ENCODE measurements at regions not wholly inside any gene's neighbourhood (a gene's known extent, or its start where the extent isn't known, plus 50 kb on each side); places are given as distances from the start of the nearest gene placed in this dataset.

- no TSS peak for BruUV-seq (replicated peaks)
- WGBS (ENCODE audit: low lambda C conversion rate): 0% methylated on average over 1 of the region's 2 CpGs
- Histone ChIP-seq H2AFZ (ENCODE audit: low read length) (no peak overlapping the region), H3K4me1 (ENCODE audit: insufficient read depth, low read length) (no peaks in the 10 kb centered on the region), H3K36me3 (replicated peaks in 1 of 2; ENCODE audit: control insufficient read depth in 1 of 2, insufficient read depth in 2 of 2, low read length in 2 of 2) (no peaks in the 10 kb centered on the region), H3K27ac (ENCODE audit: extremely low read length, insufficient read depth, low read length) (no peak overlapping the region), H3K9ac (ENCODE audit: insufficient read depth, low read depth, low read length) (no peak overlapping the region), H4K20me1 (ENCODE audit: insufficient read depth, low read length) (no peaks in the 10 kb centered on the region), H3K4me2 (ENCODE audit: low read depth, low read length) (no peak overlapping the region), H3K4me3 (replicated peaks in 1 of 3; ENCODE audit: insufficient read depth in 1 of 3, low read depth in 2 of 3, low read length in 3 of 3) (no peak overlapping the region), H3K79me2 (ENCODE audit: insufficient read depth, low read length) (no peaks in the 10 kb centered on the region), H3K27me3 (ENCODE audit: control insufficient read depth in 1 of 2, insufficient read depth in 2 of 2, low read length in 2 of 2) (no peaks in the 10 kb centered on the region), H3K9me3 (ENCODE audit: low read length) (peaks cover 94% of the 10 kb centered on the region)
- ATAC-seq: no peak
- FAIRE-seq: no peak
- intact Hi-C loops (cut with micrococcal nuclease; ENCODE audit: unreplicated experiment) (no loop called here), in situ Hi-C loops (cut with HindIII; ENCODE audit: extremely low pct_ligation_motif_present, low pct_unique_long_range_greater_than_20kb) (no loop called here)
- POLR2A ChIA-PET: no interaction called here
- DNase-seq (ENCODE audit: low spot score): no peak
- CTCF ChIA-PET (ENCODE audit: low intra/inter-chr PET ratio, low total read pairs): no interaction called here
- no peak for TF ChIP-seq ZNF770 (CRISPR knock-in tag; IDR thresholded peaks at IDR 0.05)
- TF ChIP-seq RELA (CRISPR knock-in tag; IDR thresholded peaks at IDR 0.05): no peak
- TF ChIP-seq SNAI1 (CRISPR knock-in tag; IDR thresholded peaks at IDR 0.05; ENCODE audit: borderline replicate concordance): no peak
- TF ChIP-seq RAD51 (IDR thresholded peaks at IDR 0.05; ENCODE audit: borderline replicate concordance): no peak
- no peak for TF ChIP-seq TEAD2 (CRISPR knock-in tag; IDR thresholded peaks at IDR 0.05)
- TF ChIP-seq TAF15 (IDR thresholded peaks at IDR 0.05; ENCODE audit: low read depth, low read length, poor library complexity, severe bottlenecking): no peak
- no peak for TF ChIP-seq ELK4 (CRISPR knock-in tag; IDR thresholded peaks at IDR 0.05; ENCODE audit: borderline replicate concordance)
- TF ChIP-seq NRL (CRISPR knock-in tag; IDR thresholded peaks at IDR 0.05; ENCODE audit: borderline replicate concordance): no peak
- no peak for TF ChIP-seq NFIC (IDR thresholded peaks at IDR 0.05; ENCODE audit: low read length)
- no peak for TF ChIP-seq LRRFIP1 (CRISPR knock-in tag; conservative IDR thresholded peaks at IDR 0.05)
- no peak for TF ChIP-seq E2F2 (CRISPR knock-in tag; IDR thresholded peaks at IDR 0.05; ENCODE audit: borderline replicate concordance)
- no peak for TF ChIP-seq JDP2 (CRISPR knock-in tag; IDR thresholded peaks at IDR 0.05; ENCODE audit: borderline replicate concordance)
- TF ChIP-seq HMGA1 (CRISPR knock-in tag; conservative IDR thresholded peaks at IDR 0.05): no peak
- TF ChIP-seq TBX2 (CRISPR knock-in tag; IDR thresholded peaks at IDR 0.05; ENCODE audit: borderline replicate concordance): no peak
- TF ChIP-seq ATAD3A (CRISPR knock-in tag; IDR thresholded peaks at IDR 0.05): no peak
- TF ChIP-seq FOXA3 (CRISPR knock-in tag; IDR thresholded peaks at IDR 0.05): no peak
- no peak for TF ChIP-seq ZBTB1 (CRISPR knock-in tag; IDR thresholded peaks at IDR 0.05; ENCODE audit: borderline replicate concordance)
- no peak for TF ChIP-seq NKX3-1 (CRISPR knock-in tag; IDR thresholded peaks at IDR 0.05)
- TF ChIP-seq ZNF782 (CRISPR knock-in tag; IDR thresholded peaks at IDR 0.05; ENCODE audit: borderline replicate concordance): no peak
These were observed 814.7 kb upstream of the SLIT2 start for GRCh38 chr4:19437008-19437407.

Measured in HepG2 (cell line).